Amniotic stem cell (primary cell): ENCODE measurements at regions not wholly inside any gene's neighbourhood (a gene's known extent, or its start where the extent isn't known, plus 50 kb on each side); places are given as distances from the start of the nearest gene placed in this dataset.

Experiments used
- DNase-seq: peaks from one replicate; lab custom pipeline; 2025; lab: John Stamatoyannopoulos, UW

GRCh38 chr6:154885214-154885613 is 109.9 kb upstream of the TIAM2 start:
- no peak for DNase-seq

GRCh38 chr6:154886016-154886415 is 109.1 kb upstream of the TIAM2 start:
- DNase-seq = no peak

GRCh38 chr6:154886471-154886870 is 108.6 kb upstream of the TIAM2 start:
- DNase-seq = no peak

DNA sequence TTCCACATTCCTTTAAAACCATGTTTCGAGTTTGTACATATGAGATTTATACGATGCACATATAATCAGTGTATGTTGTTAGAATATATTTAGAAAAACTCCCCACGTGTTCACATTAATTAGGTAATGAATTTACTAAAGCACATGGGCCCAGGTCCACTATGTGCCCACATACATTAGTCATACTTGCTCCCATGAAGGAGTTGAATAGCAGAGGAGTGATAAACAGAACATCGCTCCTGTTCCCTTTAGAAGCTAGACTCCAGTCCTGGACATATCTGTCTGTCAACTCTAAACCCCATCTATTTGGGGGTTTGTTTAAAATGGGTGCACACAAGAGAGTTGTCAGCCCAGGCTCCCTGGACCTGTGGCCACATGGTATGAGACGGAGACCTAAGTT is 108.1 kb upstream of the TIAM2 start:
- DNase-seq = no peak

- no peak for DNase-seq
Observed at GRCh38 chr6:154888421-154889295, 106.5 kb upstream of the TIAM2 start.

- no peak for DNase-seq
Observed at GRCh38 chr6:154890874-154891273, 104.2 kb upstream of the TIAM2 start.

DNA sequence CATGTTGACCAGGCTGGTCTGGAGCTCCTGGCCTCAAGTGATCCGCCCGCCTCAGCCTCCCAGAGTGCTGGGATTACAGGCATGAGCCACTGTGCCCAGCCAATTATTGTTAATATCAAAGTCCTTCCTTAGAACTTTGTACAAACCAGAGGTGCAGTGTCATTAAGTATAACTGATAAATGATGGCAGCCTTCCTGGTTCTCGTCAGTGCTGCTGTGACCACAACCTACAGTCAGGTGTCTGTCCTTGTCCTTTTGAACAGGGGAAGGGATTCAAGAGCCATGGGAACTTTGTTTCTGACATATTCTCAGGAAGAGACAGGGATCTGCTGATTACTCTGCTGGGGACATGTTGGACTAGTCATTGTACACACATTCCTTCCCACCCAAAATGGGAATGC is 103.2 kb upstream of the TIAM2 start:
- no peak for DNase-seq

GRCh38 chr6:154893917-154894316 is 101.2 kb upstream of the TIAM2 start:
- no peak for DNase-seq

DNA sequence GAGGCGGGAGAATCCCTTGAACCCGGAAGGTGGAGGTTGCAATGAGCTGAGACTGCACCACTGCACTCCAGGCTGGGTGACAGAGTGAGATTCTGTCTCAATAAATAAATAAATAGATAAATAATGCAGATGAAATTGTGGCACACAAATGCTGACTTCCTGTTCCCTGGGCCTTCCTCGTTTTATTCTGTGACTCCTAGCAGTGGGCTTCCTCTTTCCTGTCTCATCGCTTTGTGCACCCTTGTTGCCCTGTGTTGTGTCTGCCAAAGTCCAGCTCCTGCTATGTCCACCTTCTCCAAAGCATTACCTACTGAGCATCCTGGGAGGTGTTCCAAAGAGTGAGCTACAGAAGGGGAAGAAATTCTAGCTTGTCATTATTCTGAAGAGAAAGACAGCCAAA is 100.2 kb upstream of the TIAM2 start:
- DNase-seq = no peak

GRCh38 chr6:154895841-154896240 is 99.3 kb upstream of the TIAM2 start:
- DNase-seq = no peak

GRCh38 chr6:154898821-154899220 is 96.3 kb upstream of the TIAM2 start:
- DNase-seq = no peak

- DNase-seq = no peak
Observed at GRCh38 chr6:154899824-154900463, 95.2 kb upstream of the TIAM2 start.

DNA sequence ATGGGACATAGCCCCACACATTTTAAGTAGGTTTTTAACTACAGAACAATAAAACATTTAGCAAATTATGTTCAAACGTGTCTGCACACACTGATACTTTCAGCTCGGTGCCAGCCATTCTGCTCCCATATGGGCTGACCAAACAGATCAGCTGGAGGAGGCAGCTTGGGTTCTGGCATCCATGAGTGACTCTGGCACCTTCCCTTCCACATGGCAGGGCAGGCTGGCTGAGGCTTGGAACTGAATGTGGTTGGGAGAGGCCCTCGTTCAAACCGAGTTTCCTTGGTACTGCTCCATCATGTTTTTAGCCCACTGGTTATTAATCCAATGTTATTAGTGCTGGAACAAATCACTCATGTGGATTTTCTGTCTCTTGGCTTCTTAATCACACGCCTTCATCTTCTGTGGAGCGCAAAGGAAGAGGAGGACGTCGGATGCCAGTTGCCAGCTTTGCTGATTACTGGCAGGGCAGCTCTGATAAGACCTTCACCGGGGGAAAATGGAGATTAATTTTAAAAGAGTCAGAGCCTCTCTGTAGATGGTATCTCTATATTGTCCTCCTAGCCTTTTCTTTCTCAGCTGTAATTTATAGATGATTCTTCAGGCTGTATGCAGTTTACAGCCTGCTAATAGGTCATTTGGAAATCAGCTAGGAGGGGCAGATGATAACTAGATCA is 93.1 kb upstream of the TIAM2 start:
- DNase-seq = no peak

- DNase-seq = no peak
Observed at GRCh38 chr6:154907291-154907690, 87.8 kb upstream of the TIAM2 start.

DNA sequence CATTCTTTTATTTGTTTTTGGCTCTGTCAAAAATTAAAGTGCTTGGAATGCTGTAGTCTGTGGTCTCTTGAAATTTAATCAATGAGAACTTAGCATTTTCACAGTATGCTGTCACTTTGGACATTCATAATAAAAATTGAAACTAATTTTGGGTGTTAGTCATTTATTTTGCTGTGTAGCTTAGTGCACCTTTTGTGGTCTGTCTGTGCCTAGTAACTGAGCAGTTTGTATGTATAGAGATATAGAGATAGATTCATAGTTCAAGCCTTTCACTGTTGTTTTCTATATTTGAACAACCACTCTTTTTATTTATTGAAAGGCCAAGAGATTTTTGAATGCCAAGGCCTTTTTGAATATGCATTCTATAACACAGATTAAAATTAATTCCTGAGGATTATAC is 86.4 kb upstream of the TIAM2 start:
- DNase-seq = no peak

GRCh38 chr6:154909311-154909710 is 85.8 kb upstream of the TIAM2 start:
- DNase-seq = no peak

DNA sequence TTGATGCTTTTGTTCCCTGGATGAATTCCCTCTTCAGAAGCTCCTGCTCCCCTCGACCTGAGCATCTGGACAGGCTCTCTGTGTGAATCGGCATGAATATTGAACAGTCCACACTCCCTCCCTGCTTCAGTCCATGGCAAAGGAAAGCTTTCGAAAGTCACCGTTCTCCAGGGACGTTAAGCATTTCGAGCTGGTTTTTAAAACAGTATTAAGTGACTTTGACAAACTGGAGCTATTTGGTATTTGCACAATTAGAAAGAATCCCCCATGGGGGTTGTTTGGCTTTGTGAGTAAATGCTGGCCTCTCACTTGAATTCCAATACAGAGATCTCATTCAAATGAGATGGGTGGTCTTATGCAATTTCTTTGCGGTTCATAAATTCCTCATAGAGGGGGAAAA is 85.3 kb upstream of the TIAM2 start:
- DNase-seq = no peak

DNA sequence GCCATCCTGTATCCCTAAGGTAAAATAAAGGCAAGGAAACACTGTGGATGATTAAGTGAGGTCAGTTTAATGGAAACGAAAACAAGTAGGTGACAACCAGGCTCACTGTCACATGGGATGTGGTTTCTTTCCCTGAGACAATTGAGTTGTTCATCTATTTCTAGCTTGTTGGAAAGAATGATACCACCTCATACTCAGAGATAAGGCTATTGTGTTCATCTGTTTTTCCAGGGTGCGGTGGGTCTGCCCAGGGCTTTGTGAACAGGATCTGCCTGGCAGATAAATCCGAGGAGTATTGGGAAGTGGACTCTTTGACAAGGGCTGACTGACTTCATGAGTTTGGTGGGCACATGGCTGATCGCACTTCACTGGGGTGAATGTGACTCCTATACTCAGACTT is 80.8 kb upstream of the TIAM2 start:
- no peak for DNase-seq

DNA sequence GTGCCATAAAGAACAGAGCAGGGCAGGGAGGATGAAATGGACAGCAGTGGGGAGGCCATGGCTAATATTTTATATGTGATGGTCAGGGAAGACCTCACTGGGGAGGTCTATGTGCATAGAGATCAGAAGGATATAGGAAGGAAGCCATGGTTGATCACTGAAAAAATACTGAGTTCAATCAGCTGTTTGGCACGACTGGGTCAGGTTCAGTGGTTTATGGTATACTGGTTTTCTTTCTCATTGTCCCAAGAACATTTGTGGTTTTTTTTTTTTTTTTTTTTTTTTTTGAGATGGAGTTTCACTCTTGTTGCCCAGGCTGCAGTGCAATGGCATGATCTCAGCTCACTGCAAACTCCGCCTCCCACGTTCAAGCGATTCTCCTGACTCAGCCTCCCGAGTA is 78.3 kb upstream of the TIAM2 start:
- no peak for DNase-seq

GRCh38 chr6:154917941-154918340 is 77.2 kb upstream of the TIAM2 start:
- no peak for DNase-seq

DNA sequence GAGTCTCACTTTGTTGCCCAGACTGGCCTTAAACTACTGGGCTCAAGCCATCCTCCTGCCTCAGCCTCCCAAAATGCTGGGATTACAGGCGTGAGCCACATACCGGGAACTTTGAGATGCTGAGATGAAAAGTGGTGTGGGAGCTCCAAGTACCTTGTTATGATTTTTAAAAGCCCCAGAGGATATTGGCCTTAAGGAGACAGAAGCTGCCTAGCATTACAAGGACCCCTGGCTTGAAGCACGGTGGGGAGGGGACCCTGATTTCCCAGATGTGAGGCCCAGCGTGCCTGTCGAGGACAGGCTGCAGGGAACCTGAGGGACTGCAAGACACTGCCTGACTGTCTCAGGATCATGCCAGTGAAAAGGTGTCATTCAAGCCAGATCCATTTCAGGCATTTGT is 75.3 kb upstream of the TIAM2 start:
- DNase-seq = no peak

DNA sequence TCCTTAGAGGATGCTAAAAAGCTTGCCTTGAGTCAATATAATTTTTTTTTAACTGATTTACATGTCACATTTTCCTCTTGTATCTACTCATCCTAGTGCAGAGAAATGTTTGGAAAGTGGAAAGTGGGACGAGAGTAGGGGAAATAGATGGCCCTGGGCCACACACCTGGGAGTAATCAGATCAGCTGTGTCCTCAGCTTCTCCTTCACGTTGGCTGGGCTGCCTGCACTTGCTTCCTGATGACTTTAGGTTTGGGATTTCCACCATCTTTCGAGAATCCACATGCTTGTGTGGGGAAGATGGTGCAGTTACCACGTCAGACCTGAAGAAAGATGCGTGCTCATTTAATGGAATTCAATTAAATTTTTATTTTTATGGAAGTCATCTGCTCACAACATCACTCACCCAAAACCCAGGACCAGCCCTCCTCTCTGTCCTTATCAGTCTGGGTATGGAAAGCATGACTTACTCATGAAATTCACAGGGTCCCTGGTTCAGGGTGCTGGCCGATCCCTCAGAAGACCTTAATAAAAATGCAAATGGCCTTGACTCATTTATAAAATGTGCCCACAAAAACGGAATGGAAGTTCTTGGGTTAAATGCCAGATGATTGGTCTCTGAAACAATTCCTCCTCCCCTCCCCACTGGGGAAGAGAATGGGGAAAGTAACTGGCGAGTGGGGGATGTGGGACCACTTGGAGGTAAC is 74.5 kb upstream of the TIAM2 start:
- DNase-seq = no peak

- no peak for DNase-seq
Observed at GRCh38 chr6:154921482-154921881, 73.6 kb upstream of the TIAM2 start.
